HepG2 (cell line): ENCODE measurements at regions not wholly inside any gene's neighbourhood (a gene's known extent, or its start where the extent isn't known, plus 50 kb on each side); places are given as distances from the start of the nearest gene placed in this dataset.
A peak's percentile ranks its signal among the peaks of the same experiment; 100 is the strongest.

Source experiments
- ERF ChIP-seq: IDR thresholded peaks from 2 replicates; pipeline ENCODE4 v1.6.1; 2018; ENCODE audit warnings: missing biosample characterization, missing genetic modification reagents
- HBP1 ChIP-seq: IDR thresholded peaks from 2 replicates; pipeline ENCODE4 v1.6.1; 2016; ENCODE audit warnings: low read depth, control low read depth
- HCFC1 ChIP-seq: fragments of 150-350 bp; IDR thresholded peaks from 2 replicates; pipeline ENCODE4 v1.6.1; 2014; ENCODE audit warnings: low read depth, low read length
- IKZF4 ChIP-seq: sonication (generic); formaldehyde crosslinking; IDR thresholded peaks from 2 replicates; pipeline ENCODE4 v1.5.1; 2020; ENCODE audit warnings: borderline replicate concordance, mild to moderate bottlenecking, low read depth, missing genetic modification reagents; ENCODE audit errors: not compliant biosample characterization
- KLF16 ChIP-seq, 2 experiments: sonication (generic) in 1 of 2; formaldehyde crosslinking in 1 of 2; IDR thresholded peaks; 2 replicates each; pipeline versions ENCODE4 v1.6.1 to v1.8.0; 2016 to 2023; ENCODE audit warnings: missing genetic modification reagents in 2 of 2, missing compliant biosample characterization in 1 of 2
- NBN ChIP-seq: fragments of 450-650 bp; conservative IDR thresholded peaks from 2 replicates; pipeline ENCODE4 v1.6.1; 2017
- RBAK ChIP-seq: sonication (generic); formaldehyde crosslinking; IDR thresholded peaks from 2 replicates; pipeline ENCODE4 v1.5.1; 2020; ENCODE audit warnings: mild to moderate bottlenecking, missing genetic modification reagents
- SP5 ChIP-seq: IDR thresholded peaks from 2 replicates; pipeline ENCODE4 v1.6.1; 2016; ENCODE audit warnings: low read depth, borderline replicate concordance
- ZKSCAN8 ChIP-seq: IDR thresholded peaks from 2 replicates; pipeline ENCODE4 v1.6.1; 2016; ENCODE audit warnings: borderline replicate concordance, missing genetic modification reagents, missing compliant biosample characterization
- ZNF225 ChIP-seq: sonication (generic); formaldehyde crosslinking; IDR thresholded peaks from 2 replicates; pipeline ENCODE4 v1.4.0; 2020; ENCODE audit warnings: mild to moderate bottlenecking, missing genetic modification reagents
- ZNF234 ChIP-seq: sonication (generic); formaldehyde crosslinking; conservative IDR thresholded peaks from 2 replicates; pipeline ENCODE4 v1.5.1; 2020; ENCODE audit warnings: mild to moderate bottlenecking, missing genetic modification reagents
- ZNF282 ChIP-seq: fragments of 450-650 bp; IDR thresholded peaks from 2 replicates; pipeline ENCODE4 v1.6.1; 2018; ENCODE audit not compliant: partially characterized antibody
- ZNF33B ChIP-seq: sonication (generic); formaldehyde crosslinking; IDR thresholded peaks from 2 replicates; pipeline ENCODE4 v1.5.1; 2020; ENCODE audit warnings: mild to moderate bottlenecking, missing genetic modification reagents
- ZNF552 ChIP-seq: sonication (generic); formaldehyde crosslinking; IDR thresholded peaks from 2 replicates; pipeline ENCODE4 v1.9.0; 2022; ENCODE audit warnings: missing genetic modification reagents, mild to moderate bottlenecking, borderline replicate concordance
- ZNF839 ChIP-seq: sonication (generic); formaldehyde crosslinking; IDR thresholded peaks from 2 replicates; pipeline ENCODE4 v1.4.0; 2020; ENCODE audit warnings: missing genetic modification reagents, mild to moderate bottlenecking, borderline replicate concordance
- ZSCAN21 ChIP-seq: sonication (generic); formaldehyde crosslinking; IDR thresholded peaks from 2 replicates; pipeline ENCODE4 v1.8.0; 2022; ENCODE audit warnings: mild to moderate bottlenecking, missing genetic modification reagents, moderate library complexity, borderline replicate concordance
- TF ChIP-seq, protein P1 (sequence below): sonication (generic); formaldehyde crosslinking; IDR thresholded peaks from 2 replicates; pipeline ENCODE4 v1.4.0; 2020; ENCODE audit warnings: mild to moderate bottlenecking, missing genetic modification reagents
- TF ChIP-seq, protein P2 (sequence below): sonication (generic); formaldehyde crosslinking; IDR thresholded peaks from 2 replicates; pipeline ENCODE4 v1.4.0; 2020; ENCODE audit warnings: mild to moderate bottlenecking, low read depth, missing genetic modification reagents
- TF ChIP-seq, protein P3 (sequence below): sonication (generic); formaldehyde crosslinking; IDR thresholded peaks from 2 replicates; pipeline ENCODE4 v1.4.0; 2020; ENCODE audit warnings: mild to moderate bottlenecking, missing genetic modification reagents

GRCh38 chr15:62391641-62392262 lies 226.7 kb upstream of the C2CD4B start (continued):
- TF ChIP-seq, protein P1, sequence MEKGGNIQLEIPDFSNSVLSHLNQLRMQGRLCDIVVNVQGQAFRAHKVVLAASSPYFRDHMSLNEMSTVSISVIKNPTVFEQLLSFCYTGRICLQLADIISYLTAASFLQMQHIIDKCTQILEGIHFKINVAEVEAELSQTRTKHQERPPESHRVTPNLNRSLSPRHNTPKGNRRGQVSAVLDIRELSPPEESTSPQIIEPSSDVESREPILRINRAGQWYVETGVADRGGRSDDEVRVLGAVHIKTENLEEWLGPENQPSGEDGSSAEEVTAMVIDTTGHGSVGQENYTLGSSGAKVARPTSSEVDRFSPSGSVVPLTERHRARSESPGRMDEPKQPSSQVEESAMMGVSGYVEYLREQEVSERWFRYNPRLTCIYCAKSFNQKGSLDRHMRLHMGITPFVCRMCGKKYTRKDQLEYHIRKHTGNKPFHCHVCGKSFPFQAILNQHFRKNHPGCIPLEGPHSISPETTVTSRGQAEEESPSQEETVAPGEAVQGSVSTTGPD (CRISPR knock-in tag): no peak
- TF ChIP-seq, protein P2, sequence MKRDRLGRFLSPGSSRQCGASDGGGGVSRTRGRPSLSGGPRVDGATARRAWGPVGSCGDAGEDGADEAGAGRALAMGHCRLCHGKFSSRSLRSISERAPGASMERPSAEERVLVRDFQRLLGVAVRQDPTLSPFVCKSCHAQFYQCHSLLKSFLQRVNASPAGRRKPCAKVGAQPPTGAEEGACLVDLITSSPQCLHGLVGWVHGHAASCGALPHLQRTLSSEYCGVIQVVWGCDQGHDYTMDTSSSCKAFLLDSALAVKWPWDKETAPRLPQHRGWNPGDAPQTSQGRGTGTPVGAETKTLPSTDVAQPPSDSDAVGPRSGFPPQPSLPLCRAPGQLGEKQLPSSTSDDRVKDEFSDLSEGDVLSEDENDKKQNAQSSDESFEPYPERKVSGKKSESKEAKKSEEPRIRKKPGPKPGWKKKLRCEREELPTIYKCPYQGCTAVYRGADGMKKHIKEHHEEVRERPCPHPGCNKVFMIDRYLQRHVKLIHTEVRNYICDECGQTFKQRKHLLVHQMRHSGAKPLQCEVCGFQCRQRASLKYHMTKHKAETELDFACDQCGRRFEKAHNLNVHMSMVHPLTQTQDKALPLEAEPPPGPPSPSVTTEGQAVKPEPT: no peak
- no peak for TF ChIP-seq ZNF282
- 0 out of 2 replicates have a peak, but pooled peaks have one; percentile 73 for TF ChIP-seq ZNF552 (CRISPR knock-in tag)
- TF ChIP-seq NBN: no peak
- no peak for TF ChIP-seq ZNF839 (CRISPR knock-in tag)
- peak; percentile 20; the same call in 1 of the 2 replicates for TF ChIP-seq ZNF33B (CRISPR knock-in tag)
- TF ChIP-seq RBAK (CRISPR knock-in tag): no peak
- TF ChIP-seq KLF16 (CRISPR knock-in tag; IDR thresholded peaks at IDR 0.05): peak in 1 of 2 experiments; percentile 38; a peak in 2 of 4 replicates
- TF ChIP-seq, protein P3, sequence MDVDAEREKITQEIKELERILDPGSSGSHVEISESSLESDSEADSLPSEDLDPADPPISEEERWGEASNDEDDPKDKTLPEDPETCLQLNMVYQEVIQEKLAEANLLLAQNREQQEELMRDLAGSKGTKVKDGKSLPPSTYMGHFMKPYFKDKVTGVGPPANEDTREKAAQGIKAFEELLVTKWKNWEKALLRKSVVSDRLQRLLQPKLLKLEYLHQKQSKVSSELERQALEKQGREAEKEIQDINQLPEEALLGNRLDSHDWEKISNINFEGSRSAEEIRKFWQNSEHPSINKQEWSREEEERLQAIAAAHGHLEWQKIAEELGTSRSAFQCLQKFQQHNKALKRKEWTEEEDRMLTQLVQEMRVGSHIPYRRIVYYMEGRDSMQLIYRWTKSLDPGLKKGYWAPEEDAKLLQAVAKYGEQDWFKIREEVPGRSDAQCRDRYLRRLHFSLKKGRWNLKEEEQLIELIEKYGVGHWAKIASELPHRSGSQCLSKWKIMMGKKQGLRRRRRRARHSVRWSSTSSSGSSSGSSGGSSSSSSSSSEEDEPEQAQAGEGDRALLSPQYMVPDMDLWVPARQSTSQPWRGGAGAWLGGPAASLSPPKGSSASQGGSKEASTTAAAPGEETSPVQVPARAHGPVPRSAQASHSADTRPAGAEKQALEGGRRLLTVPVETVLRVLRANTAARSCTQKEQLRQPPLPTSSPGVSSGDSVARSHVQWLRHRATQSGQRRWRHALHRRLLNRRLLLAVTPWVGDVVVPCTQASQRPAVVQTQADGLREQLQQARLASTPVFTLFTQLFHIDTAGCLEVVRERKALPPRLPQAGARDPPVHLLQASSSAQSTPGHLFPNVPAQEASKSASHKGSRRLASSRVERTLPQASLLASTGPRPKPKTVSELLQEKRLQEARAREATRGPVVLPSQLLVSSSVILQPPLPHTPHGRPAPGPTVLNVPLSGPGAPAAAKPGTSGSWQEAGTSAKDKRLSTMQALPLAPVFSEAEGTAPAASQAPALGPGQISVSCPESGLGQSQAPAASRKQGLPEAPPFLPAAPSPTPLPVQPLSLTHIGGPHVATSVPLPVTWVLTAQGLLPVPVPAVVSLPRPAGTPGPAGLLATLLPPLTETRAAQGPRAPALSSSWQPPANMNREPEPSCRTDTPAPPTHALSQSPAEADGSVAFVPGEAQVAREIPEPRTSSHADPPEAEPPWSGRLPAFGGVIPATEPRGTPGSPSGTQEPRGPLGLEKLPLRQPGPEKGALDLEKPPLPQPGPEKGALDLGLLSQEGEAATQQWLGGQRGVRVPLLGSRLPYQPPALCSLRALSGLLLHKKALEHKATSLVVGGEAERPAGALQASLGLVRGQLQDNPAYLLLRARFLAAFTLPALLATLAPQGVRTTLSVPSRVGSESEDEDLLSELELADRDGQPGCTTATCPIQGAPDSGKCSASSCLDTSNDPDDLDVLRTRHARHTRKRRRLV (CRISPR knock-in tag): no peak
- TF ChIP-seq ZNF234 (CRISPR knock-in tag): 0 out of 2 replicates have a peak, but pooled peaks have one; percentile 46
- peak; percentile 86 for TF ChIP-seq ZSCAN21
- no peak for TF ChIP-seq ERF (CRISPR knock-in tag)
- no peak for TF ChIP-seq HCFC1
- no peak for TF ChIP-seq HBP1 (CRISPR knock-in tag)
- TF ChIP-seq ZKSCAN8 (CRISPR knock-in tag): no peak
- TF ChIP-seq IKZF4 (CRISPR knock-in tag): no peak
- TF ChIP-seq ZNF225: no peak; the same call in 1 of the 2 replicates
- no peak for TF ChIP-seq SP5
